Stomach (tissue), 8 donors: ENCODE measurements at regions not wholly inside any gene's neighbourhood (a gene's known extent, or its start where the extent isn't known, plus 50 kb on each side); places are given as distances from the start of the nearest gene placed in this dataset.

Source experiments
- DNase-seq, 2 donors: peaks; one replicate each; pipeline versions ENCODE4 v3.0.0 to v3.0.0-alpha.2; 2013 to 2019
- H3K27ac ChIP-seq, 5 donors: fragments of 200-600 bp in 4 of 5; sonication (generic) in 4 of 5; one replicate each; pipeline ENCODE4 v1.5.1; 2013 to 2019; ENCODE audit warnings: mild to moderate bottlenecking in 1 of 5, moderate library complexity in 1 of 5
- H3K27me3 ChIP-seq, 3 donors: fragments of 200-600 bp; sonication (generic); one replicate each; pipeline ENCODE4 v1.5.1; 2017 to 2019; ENCODE audit warnings: mixed run types in 1 of 3
- H3K36me3 ChIP-seq, 4 donors: fragments of 200-600 bp; sonication (generic); 1 replicate in 3 of 4; 2 replicates in 1 of 4; pipeline ENCODE4 v1.5.1; 2016 to 2019
- H3K4me1 ChIP-seq, 4 donors: fragments of 200-600 bp; sonication (generic); one replicate each; pipeline ENCODE4 v1.5.1; 2016 to 2019
- H3K4me3 ChIP-seq, 4 donors: fragments of 200-600 bp; sonication (generic) in 3 of 4; one replicate each; pipeline ENCODE4 v1.5.1; 2016 to 2019; ENCODE audit warnings: mild to moderate bottlenecking in 1 of 4
- H3K9me3 ChIP-seq, 4 donors: fragments of 200-600 bp; sonication (generic); one replicate each; pipeline ENCODE4 v1.5.1; 2016 to 2019
- CTCF ChIP-seq, 7 experiments: fragments of 450-650 bp in 4 of 7; fragments of 200-600 bp in 3 of 7; sonication (generic) in 3 of 7; IDR thresholded peaks; one replicate each; pipeline ENCODE4 v1.5.1; 2016 to 2019; ENCODE audit warnings: antibody characterized with exemption in 7 of 7, control low read depth in 2 of 7, mild to moderate bottlenecking in 1 of 7
- EP300 ChIP-seq: sonication (generic); formaldehyde crosslinking; IDR thresholded peaks from one replicate; pipeline ENCODE4 v1.6.1; 2017; ENCODE audit warnings: antibody characterized with exemption
- POLR2A ChIP-seq, 4 donors: fragments of 450-650 bp; IDR thresholded peaks; one replicate each; pipeline ENCODE4 v1.6.1; 2016; ENCODE audit warnings: antibody characterized with exemption in 4 of 4, control low read depth in 2 of 4, mild to moderate bottlenecking in 1 of 4, moderate library complexity in 1 of 4
- POLR2AphosphoS5 ChIP-seq, 3 donors: sonication (generic); formaldehyde crosslinking; IDR thresholded peaks; one replicate each; pipeline ENCODE4 v1.6.1; 2016; ENCODE audit warnings: antibody characterized with exemption in 3 of 3
- WGBS, 5 donors: extraction: QIAGEN DNeasy Blood & Tissue Kit in 3 of 5; methylation state at CpG; one replicate each; pipeline versions ENCODE4 v1.1.5 to v1.1.7; 2013 to 2018; 5-methylcytosine and 5-hydroxymethylcytosine counted together
- intact Hi-C: fragments of 100-400 bp; cut with DNase I; formaldehyde crosslinking; loops from one replicate; pipeline ENCODE4 v1.15.1; 2023; ENCODE audit warnings: low total_unique reads
- donor health status: healthy with polysubstance abuse.
- donor health status: Bipolar disorder and iron deficiency.
- donor health status: healthy.

- intact Hi-C loops: no loop called here
- 79 to 93% (median 84%) methylated on average over 8 of the region's 8 CpGs for WGBS, 5 donors
- H3K4me3 ChIP-seq: no peak overlapping the region
Measured at GRCh38 chr16:27613238-27613791, 63.4 kb downstream of the KATNIP start.

GRCh38 chr16:27617665-27618064, 67.7 kb downstream of the KATNIP start:
- TF ChIP-seq POLR2A (IDR thresholded peaks at IDR 0.05) (no peak), EP300 (no peak), CTCF (IDR thresholded peaks at IDR 0.05) (no peak), POLR2AphosphoS5 (IDR thresholded peaks at IDR 0.05) (no peak)
- H3K27ac ChIP-seq: no peak overlapping the region
- no peaks in the 10 kb centered on the region for H3K4me1 ChIP-seq
- no peak for DNase-seq
- no peak overlapping the region for H3K4me3 ChIP-seq
- 78 to 91% (median 84%) methylated on average over 4 of the region's 4 CpGs for WGBS, 5 donors
- H3K9me3 ChIP-seq: no peaks in the 10 kb centered on the region
- no peaks in the 10 kb centered on the region for H3K27me3 ChIP-seq
- H3K36me3 ChIP-seq: peaks cover 0 to 33% (median 31%) of the 10 kb centered on the region in 4 donors
- intact Hi-C loops: no loop called here

More at GRCh38 chr16:27613238-27613791, 63.4 kb downstream of the KATNIP start:
- H3K9me3 ChIP-seq: no peaks in the 10 kb centered on the region
- no peak for TF ChIP-seq POLR2AphosphoS5 (IDR thresholded peaks at IDR 0.05)
- no peaks in the 10 kb centered on the region for H3K27me3 ChIP-seq
- DNase-seq: no peak
- H3K36me3 ChIP-seq: peaks cover 0 to 13% (median 7%) of the 10 kb centered on the region in 4 donors
- H3K4me1 ChIP-seq: no peaks in the 10 kb centered on the region
- H3K27ac ChIP-seq: no peak overlapping the region

GRCh38 chr16:27618165-27618564, 68.2 kb downstream of the KATNIP start:
- no peak for DNase-seq

GRCh38 chr16:27618606-27619327, 68.8 kb downstream of the KATNIP start:
- H3K4me1 ChIP-seq: no peaks in the 10 kb centered on the region
- WGBS, 5 donors: 56 to 73% (median 62%) methylated on average over 7 of the region's 7 CpGs
- peaks cover 0 to 38% (median 32%) of the 10 kb centered on the region in 4 donors for H3K36me3 ChIP-seq
- intact Hi-C loops: no loop called here
- H3K4me3 ChIP-seq: no peak overlapping the region
- TF ChIP-seq POLR2A (IDR thresholded peaks at IDR 0.05) (no peak), CTCF (IDR thresholded peaks at IDR 0.05) (no peak), POLR2AphosphoS5 (IDR thresholded peaks at IDR 0.05) (no peak), EP300 (no peak)
- no peaks in the 10 kb centered on the region for H3K9me3 ChIP-seq
- H3K27ac ChIP-seq: no peak overlapping the region
- peak in 1 of 2 donors; percentile 38 for DNase-seq
- H3K27me3 ChIP-seq: no peaks in the 10 kb centered on the region

More at GRCh38 chr16:27618165-27618564, 68.2 kb downstream of the KATNIP start:
- WGBS, 5 donors: 83 to 93% (median 90%) methylated on average over 15 of the region's 15 CpGs
- Histone ChIP-seq H3K27me3 (no peaks in the 10 kb centered on the region), H3K9me3 (no peaks in the 10 kb centered on the region), H3K4me1 (no peaks in the 10 kb centered on the region), H3K4me3 (no peak overlapping the region), H3K27ac (no peak overlapping the region), H3K36me3 (peaks cover 0 to 35% (median 32%) of the 10 kb centered on the region in 4 donors)
- no peak for TF ChIP-seq POLR2AphosphoS5 (IDR thresholded peaks at IDR 0.05)
- no peak for TF ChIP-seq POLR2A (IDR thresholded peaks at IDR 0.05)
- intact Hi-C loops: no loop called here

GRCh38 chr16:27620541-27620940, 70.6 kb downstream of the KATNIP start:
- TF ChIP-seq CTCF (IDR thresholded peaks at IDR 0.05) (no peak), EP300 (no peak), POLR2AphosphoS5 (IDR thresholded peaks at IDR 0.05) (no peak), POLR2A (IDR thresholded peaks at IDR 0.05) (no peak)
- WGBS, 5 donors: 71 to 82% (median 78%) methylated on average over 4 of the region's 4 CpGs
- no peak overlapping the region for H3K4me3 ChIP-seq

More at GRCh38 chr16:27620541-27620940, 70.6 kb downstream of the KATNIP start:
- no peak overlapping the region for H3K27ac ChIP-seq
- intact Hi-C loops: no loop called here
- peaks cover 0 to 38% (median 32%) of the 10 kb centered on the region in 4 donors for H3K36me3 ChIP-seq
- no peaks in the 10 kb centered on the region for H3K27me3 ChIP-seq
- DNase-seq: no peak
- peaks cover 6 to 11% (median 8%) of the 10 kb centered on the region in 4 donors for H3K4me1 ChIP-seq
- no peaks in the 10 kb centered on the region for H3K9me3 ChIP-seq
